ENCODE measurements at regions not wholly inside any gene's neighbourhood (a gene's known extent, or its start where the extent isn't known, plus 50 kb on each side); places are given as distances from the start of the nearest gene placed in this dataset.
A peak's percentile ranks its signal among the peaks of the same experiment; 100 is the strongest.
"Not testable (repeated sequence)": the region's sequence is repeated elsewhere in the genome, so short reads cannot be mapped to it uniquely, and the experiment has no call there.

DNA sequence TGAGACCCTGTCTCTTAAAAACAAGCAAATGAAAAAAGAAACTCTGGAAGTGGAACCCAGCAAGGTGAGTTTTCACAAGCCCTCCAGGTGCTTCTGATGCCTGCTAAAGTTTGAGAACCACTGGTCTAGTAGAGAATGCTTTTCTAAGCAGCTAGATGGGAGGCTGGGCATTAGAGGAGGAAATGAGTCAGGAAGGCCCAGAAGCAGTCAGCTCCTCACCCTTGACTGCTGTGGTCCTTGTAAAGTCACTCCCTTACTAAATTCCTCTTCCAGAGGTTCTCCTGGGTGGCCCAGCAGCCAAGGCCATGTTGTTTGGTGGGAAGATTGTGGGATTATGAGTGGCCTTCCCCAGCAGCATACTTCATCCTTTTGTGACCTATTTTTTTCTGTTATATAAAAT, 52.0 kb upstream of the FYN start:
- DNase-seq, result peak in 1 of 3 donors; percentile 64

DNA sequence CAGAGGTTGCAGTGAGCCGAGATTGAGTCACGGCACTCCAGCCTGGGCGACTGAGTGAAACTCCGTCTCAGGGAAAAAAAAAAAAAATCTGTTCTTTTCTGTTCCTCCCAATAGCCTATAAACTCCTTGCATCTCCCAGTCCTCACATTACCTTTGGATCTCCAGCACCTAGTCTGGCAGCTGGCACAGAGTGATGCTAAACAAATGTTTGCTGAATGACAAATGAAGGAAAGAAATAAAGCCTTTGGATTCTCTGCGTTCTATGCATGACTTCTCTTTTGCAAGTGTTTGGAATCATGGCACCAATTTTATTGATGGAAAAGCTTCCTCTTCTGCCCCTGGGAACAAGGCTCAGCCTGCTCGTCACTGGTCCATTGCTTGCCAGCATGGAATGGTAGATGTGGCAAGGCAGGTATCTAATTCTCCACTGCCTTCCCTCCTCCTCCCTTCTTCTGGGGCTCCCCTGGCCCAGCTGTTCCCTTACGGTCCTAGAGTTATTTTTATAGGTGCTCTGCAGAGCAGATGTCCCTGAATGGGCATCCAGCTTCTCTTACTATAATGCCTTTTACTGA, 53.6 kb upstream of the FYN start:
- DNase-seq, result no peak

DNA sequence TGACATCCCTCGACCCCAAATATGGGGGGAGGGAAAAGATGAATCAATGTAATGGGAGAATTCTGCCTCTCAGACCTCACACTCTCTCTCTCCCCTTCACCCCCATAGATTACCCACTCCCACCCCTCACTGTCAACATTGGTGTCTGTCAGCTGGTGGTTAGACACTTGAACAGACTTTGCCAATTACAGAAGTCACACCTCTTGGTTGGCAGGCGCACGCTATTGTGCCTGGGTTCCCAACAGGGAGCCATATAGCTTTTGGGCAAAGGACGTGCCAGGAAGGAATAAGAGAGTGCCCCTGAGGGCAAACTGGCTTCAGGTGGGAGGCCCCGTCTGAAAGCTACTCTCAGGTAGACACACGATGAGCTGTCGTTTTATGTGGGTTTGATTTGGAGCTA, 54.1 kb upstream of the FYN start:
- no peak for DNase-seq

DNA sequence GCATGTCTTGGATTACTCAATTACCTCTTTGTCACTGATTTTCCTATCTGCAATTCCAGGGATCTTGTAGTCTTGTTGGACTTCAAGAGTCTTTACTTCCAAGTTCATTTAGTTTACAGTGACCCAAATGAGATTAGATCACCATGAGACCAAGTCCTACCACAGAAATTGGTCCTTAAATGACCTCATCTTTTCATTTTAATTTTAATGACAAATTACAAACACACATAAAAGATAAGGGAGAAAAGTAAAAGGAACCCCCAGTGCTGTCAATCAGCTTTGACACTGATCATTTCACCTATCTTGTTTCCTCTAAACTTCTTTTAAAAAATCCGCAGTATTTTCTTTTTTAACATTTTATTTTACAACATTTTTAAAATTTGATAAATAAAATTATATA, 54.9 kb upstream of the FYN start:
- DNase-seq, result no peak

DNA sequence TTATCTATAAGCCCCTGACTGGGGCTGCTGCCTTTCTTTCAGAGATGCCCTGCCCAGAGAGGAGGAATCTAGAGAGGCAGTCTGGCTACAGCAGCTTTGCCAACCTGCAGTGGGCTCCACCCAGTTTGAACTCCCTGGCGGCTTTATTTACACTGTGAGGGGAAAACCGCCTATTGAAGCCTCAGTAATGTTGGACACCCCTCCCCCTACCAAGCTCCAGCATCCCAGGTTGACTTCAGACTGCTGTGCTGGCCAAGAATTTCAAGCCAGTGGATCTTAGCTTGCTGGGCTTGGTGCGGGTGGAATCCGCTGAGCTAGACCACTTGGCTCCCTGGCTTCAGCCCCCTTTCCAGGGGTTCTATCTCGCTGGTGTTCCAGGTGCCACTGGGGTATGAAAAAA, 61.4 kb upstream of the FYN start:
- DNase-seq, result not testable (repeated sequence)

DNA sequence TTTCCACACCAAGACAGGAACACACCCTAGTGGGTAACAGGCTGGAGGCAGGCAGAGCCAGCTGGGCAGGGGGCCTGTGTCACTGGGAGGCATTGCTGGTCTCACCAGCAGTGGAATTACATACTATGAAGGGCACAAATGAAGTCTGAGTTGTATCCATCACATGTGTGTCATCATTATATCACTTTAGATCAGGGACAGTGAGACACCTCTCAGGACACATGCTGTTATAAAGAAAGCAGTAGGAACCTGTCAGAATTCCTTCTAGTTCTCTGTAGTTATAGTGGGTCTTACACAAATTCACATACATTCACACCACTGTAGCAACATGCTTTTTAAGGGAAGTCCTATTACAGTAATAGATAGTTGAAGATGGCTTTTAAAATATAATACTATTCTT, 63.5 kb upstream of the FYN start:
- DNase-seq, result no peak

DNA sequence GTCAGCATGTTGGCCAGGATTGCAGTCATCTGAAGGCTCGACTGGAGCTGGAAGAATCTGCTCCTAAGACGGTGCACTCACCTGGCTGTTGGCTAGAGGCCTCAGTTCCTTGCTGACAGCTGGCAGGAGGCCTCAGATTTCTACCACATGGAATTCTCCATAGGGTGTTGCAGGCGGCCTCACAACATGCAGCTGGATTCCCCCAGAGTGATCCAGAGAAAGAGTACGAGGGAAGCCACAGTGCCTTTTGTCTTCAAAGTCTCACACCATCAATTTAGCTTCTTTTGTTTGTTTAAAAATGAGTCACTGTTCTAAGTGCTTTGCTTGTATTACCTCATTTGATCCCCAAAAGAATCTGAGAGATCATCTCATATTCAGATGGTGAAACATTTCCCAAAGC, 65.5 kb upstream of the FYN start:
- DNase-seq, result peak in 1 of 3 donors; percentile 28

DNA sequence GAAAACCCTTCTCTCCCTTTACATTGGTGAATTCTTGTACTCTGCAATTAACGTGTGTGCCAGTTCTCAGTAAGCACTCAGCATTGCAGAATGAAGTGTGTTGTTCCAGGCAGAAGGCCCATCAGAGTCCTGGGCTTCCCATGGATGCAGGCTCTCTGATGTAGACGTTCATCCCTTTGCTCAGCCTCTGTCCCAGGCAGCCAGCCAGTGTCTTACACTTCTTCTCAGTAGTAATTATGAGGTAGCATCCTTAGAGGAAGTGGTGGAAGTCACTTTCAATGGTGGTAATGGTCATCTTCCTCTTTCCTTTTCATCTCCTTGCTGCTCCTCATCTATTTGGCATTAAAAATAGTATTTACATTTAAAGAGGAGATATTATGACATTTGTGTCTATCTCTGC, 66.7 kb upstream of the FYN start:
- DNase-seq, result no peak

DNA sequence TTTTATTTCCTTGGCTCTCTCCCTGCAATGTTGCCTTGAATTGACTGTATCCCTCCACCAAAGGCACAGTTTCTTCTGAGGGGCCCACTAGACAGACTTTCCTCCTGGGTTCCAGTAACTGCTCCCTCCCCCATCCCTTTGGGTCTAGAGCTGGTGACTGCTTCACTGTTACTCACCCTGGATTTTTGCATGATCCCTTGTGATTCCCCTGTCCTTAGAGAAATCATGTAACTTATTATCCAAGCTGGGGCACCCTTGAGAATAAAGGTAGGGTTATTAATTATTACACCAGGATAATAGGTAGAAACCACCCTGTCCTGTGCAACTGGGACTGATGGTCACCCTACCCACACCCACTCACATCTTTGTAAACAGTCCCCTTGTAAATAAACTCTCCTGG, 67.5 kb upstream of the FYN start:
- DNase-seq, result no peak

DNA sequence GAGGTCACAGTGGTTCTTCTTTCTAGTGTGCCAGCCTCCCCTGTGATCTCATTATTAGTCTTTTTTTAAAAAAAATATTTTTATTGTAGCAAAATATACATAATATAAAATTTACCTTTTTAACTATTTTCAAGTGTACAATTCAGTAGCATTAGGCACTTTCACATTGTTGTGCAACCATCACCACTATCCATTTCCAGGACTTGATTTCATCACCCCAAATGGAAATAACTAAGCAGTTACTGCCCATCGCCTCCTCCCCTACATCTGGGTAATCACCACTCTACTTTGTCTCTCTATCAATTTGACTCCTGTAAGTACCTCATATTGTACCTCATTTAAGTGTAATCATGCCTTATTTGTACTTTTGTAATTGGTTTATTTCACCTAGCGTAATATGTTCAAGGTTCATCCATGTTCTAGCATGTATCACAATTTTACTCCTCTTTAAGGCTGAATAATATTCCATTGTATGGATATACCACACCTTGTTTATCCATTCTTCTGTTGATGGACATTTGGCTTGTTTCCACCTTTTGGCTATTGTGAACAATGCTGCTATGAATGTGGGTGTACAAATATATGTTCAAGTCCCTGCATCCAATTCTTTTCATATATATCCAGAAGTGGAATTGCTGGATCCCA, 68.6 kb upstream of the FYN start:
- DNase-seq, result no peak

DNA sequence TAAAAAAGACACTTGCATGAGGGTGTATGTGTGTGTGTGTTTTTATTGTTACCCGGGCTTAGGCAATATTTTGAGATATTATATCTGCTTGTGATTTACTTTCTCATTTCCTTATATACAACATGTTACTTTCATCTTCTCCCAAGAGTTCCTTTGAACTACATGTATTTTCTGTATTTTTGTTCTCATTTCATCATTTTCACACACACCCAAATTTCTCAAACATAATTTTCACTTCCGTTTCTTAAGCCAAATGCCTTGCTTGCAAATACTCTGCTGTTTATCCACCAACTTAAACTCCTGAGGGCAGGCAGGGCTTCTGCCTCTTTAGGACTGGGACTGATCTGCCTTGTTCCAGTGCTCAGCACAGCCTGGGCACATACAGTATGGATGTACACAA, 69.3 kb upstream of the FYN start:
- no peak for DNase-seq

DNA sequence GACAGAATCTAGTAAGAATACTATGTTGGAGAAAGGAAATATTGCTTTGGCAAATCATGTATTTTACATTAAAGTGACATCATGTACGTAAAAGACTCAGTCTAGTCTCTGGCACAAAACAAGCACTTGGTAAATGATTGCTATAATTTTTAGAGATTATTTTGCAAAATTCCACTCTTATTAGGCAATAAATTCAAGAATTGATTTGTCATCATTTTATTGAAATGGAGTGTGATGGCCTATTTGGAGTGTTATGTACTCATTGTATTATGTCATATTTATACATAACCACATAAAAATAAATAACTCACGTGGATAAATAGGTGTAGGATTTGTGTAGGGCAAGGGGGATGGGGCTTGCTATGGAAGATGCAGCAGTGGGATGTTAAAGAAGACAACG, 70.0 kb upstream of the FYN start:
- DNase-seq, result no peak

DNA sequence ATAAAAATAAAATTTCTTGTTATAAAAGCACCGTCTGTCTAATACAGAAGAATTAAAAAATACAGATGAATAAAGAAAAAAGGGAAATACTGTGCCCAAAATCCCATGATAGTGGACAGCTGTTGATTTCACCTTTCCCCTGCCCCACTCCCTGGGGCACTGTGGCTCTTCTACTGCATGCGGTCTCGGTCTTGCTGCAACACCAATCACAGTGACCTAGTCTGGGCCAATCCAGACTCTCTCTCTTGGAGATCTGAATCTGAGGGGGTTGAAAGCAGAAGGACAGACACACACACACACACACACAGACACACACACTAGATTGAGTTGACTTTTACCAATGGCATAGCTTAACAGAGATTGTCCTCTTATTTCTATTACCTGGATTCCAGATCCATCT, 70.5 kb upstream of the FYN start:
- no peak for DNase-seq

DNA sequence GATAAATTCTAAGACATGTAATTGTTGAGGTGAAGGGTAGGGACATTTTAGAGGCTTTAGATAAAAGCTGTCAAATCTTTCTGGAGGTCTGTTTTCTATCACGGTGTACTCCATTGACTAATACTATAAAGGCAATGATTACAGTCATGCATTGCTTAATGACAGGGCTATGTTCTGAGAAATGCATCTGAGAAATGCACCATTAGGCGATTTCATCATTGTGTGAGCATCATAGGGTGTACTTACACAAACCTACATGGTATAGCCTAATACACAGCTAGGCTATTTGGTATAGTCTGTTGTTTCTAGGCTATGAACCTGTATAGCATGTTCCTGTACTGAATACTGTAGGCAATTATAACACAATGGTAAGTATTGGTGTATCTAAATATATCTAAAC, 71.3 kb upstream of the FYN start:
- no peak for DNase-seq

DNA sequence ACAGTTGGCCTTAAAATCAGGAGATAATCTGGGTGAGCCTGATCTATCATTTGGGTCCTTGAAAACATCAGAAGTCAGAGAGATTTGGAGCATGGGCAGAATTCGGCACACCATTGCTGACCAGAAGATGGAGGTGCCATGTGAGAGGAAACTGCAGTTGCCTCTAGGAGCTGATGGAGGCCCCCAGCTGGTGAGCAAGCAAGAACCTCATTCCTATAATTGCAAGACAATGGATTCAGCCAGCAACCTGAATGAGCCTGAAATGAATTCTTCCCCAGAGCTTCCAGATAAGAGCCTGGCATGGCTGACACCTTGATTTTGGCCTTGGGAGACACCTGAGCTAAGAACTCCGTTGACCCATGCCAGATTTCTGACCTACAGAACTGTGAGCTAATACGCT, 76.3 kb upstream of the FYN start:
- no peak for DNase-seq

DNA sequence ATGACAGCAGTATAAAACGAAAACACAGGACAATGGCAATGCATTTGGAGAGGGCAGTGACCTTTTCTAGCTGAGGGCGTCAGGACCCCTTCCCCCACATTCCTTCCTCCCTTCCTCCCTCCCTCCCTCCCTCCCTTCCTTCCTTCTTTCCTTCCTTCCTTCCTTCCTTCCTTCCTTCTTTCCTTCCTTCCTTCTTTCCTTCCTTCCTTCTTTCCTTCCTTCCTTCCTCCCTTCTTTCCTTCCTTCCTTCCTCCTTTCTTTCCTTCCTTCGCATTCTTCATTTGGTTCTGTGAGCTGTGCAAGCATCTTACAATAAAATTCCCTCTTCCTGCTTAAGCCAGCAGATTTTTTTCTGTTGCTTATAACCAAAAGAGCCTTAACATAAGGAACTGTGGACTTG, 76.7 kb upstream of the FYN start:
- DNase-seq, result not testable (repeated sequence)

DNA sequence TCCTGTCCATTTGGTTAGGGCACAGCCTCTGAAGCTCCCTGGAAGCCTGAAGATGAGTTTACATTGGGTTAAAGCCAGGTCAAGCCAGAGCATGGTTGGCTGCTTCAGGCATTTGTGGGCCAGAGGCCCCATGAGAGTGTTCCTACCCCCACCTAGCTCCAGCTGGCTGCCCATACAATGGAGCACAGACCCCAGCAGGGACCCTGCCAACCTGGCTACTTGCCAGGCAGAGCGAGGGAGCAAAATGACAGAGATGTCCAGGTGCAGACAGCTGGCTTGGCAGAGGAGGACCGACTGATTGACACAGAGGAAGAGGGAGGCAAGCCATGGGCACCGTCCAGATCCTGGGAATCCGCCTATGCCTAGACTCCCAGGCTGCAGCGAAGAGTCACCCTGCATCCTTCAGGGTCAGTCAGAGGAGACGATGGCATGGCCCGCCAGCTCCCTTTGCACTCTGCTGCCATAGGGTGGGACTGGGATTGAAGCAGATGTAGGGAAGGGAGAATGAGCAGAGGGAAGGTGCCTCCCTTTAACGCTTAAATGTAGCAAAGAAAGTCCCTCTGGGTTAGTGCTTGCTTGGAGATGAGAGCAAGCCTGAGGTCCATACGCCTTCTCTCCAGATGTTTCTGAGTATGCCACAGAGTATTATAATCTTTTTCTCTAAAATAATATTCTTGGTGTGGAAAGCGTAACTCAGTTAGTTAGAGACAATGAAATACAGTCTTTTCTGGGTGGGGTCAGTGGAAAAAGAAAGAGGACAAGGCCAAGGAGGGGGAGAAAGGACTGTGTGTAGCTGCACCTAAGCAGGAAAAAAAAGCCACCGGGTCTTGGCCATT, 77.6 kb upstream of the FYN start:
- peak; percentile 58 to 80 (median 63) for DNase-seq

DNA sequence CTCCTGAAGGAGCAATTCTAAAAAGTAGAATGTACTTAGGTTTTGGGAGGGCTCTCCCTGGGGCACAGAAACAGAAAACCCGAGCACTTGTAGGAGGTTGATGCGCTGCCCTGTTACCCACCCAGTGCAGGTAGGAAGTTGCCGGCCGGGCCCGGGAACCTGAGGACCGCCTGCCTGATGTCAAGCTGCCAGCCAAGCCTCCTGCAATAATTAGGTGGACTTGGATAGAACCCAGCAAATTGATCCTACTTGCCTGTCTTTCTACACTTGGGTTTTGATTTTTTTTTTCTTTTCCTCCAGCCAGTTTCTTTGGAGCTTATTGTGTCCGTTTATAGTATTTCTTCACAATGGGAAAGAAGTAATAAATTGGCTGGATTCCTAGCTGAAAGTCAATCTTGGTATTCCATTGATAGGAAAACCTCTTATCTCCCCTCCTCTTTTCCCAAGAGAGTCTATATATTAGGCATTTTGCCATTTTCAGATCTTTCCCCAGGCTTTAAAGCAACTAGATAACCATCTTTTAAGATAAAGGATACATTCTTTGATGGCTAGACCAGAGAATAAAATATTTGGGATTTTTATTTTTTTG, 78.3 kb upstream of the FYN start:
- peak in 1 of 3 donors; percentile 52 for DNase-seq

DNA sequence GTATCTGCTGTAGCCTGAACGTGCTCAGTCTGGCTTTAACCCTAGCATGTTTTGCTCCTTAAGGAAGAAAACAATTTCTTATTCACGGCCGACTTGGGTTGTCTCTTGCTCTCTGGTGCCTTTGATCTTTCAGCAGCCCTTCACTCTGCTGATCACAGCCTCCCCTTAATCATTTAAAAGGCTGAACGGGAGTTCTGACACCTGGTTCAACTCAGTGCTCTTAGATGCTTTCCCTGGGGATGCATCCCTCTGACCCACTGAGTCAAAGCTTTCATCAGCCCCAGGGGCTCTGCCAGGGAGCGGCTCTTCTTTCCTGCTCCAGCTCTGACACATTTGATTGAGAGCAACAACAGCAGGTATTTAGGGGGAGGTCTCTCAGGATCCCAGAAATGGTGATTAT, 79.0 kb upstream of the FYN start:
- DNase-seq, result peak in 1 of 3 donors; percentile 38

DNA sequence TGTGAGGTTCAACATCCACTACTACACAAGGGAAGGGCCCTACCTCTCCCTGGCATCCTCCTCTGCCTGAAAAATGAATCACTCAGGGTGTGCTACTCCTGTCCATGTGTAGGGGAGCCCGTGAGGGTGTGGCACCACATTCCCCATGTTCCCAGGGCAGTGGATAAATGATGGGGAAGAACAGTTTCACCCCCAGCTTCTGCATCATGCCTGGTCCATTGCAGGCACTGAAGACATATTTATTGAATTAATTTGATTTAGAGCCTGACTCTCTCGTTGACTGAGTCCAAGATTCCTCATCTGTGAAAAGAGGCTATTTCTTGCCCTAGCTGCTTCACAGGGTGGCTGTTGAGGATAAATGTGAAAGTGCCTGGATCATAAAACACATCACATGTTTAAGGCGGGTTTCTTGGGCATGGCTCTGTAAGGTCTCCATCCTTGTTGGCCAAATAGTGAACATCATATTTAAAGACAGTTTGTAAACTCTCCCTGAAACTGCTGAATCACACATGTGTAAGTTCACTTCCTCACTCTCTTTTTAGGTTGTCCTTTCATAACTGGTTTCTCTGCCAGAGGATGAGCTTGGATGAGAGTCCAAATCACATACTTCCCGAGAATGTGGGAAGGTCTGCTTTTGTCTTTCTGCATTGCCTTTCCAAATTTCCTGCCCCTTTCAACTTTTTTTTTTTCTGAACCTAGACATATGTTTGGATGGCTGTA, 79.7 kb upstream of the FYN start:
- DNase-seq, result peak in 2 of 3 donors; percentile 67 to 85

DNA sequence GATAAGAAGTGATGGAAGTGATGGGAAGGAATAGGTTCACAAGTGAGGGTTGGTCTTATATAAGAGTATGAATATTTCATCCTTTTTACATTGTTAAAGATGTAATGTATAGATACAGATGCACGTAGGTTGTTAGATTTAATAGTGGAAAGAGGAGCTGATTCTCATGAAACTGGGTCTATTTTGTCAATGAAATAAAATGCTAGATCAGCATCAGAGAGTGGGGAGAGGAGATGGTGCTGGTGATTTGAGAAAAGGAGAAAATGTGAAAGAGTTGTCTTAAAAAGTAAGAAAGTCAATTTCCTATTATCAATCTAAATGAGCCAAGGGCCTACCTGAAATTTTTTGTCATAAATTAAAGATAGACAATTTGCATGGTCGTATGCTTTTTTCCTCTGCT, 82.8 kb upstream of the FYN start:
- DNase-seq, result no peak

DNA sequence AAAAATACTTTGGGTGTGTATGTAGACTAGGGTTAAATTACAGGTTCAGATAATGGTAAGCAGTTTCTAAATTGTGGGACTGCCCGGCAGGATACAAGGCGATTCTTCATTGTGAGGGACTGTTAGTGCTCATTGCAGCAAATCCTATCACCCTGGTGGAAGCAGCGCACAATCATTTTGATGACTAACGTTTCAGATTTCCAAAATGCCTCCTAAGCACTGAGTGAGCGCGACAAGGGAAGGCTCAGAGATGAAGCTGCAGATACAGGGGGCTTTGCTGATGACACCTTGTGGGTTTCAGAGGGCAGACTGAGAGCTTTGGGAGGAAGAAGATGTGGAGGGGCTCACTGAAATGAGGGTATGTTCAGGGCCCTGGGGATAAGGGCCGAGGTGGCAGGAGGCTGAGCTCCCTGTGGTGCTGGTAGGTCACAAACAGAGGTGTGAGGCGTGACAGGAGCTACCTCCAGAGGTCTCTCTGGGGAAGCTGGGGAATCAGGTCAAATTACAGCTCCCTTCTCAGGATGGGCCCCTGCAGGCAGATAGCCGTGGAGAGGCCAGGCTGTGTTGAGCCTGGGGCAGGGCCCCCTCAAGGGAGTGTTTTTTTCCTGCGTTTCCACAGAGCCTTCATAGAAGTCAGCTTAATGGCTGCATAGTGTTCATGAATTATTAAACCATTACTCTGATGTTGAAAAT, 84.5 kb upstream of the FYN start:
- no peak for DNase-seq

All from muscle of back (tissue), 3 donors.